HepG2 (cell line): ENCODE measurements at regions not wholly inside any gene's neighbourhood (a gene's known extent, or its start where the extent isn't known, plus 50 kb on each side); places are given as distances from the start of the nearest gene placed in this dataset.
"Not testable (repeated sequence)": the region's sequence is repeated elsewhere in the genome, so short reads cannot be mapped to it uniquely, and the experiment has no call there.

ENCODE experiments used
- ATAC-seq: fragments of 200-7000 bp; cut with Tn5 transposase; 3 replicates; pipeline ENCODE4 v1.9.1; 2020; ENCODE audit warnings: mild to moderate bottlenecking, moderate library complexity
- BruUV-seq: library from RNA; stranded (reverse); fragments of 400-500 nt; replicated peaks from 2 replicates; lab custom pipeline; 2021; lab: Mats Ljungman, UMichigan
- CTCF ChIA-PET: fragments of 300-600 bp; formaldehyde crosslinking; extraction: SDS; loops from one replicate; lab custom pipeline; 2021; ENCODE audit warnings: low total read pairs, inconsistent platforms, low intra/inter-chr PET ratio; lab: Yijun Ruan, JAX
- POLR2A ChIA-PET: fragments of 350-600 bp; sonication (Branson Sonifier 250); formaldehyde crosslinking; loops from one replicate; lab custom pipeline; 2020; ENCODE audit warnings: antibody characterized with exemption, inconsistent platforms; lab: Yijun Ruan, JAX
- DNase-seq: peaks from one replicate; pipeline ENCODE4 v3.0.0-alpha.2; 2015; ENCODE audit warnings: low spot score
- FAIRE-seq: peaks from 3 replicates; lab custom pipeline; 2011; peaks lifted over from hg19 to GRCh38; lab: Jason Lieb, UNC
- H2AFZ ChIP-seq: one replicate; pipeline ENCODE4 v1.6.1; 2011; ENCODE audit warnings: low read length, inconsistent platforms
- H3K27ac ChIP-seq: fragments of 300-600 bp; 3 replicates; pipeline ENCODE4 v1.8.0; 2011; ENCODE audit warnings: mixed run types, mild to moderate bottlenecking, mixed read lengths, low read length, inconsistent platforms; ENCODE audit not compliant: insufficient read depth; ENCODE audit errors: extremely low read length
- H3K27me3 ChIP-seq, 2 experiments: fragments of 200-600 bp in 1 of 2; 2 replicates in 1 of 2; 3 replicates in 1 of 2; pipeline versions ENCODE4 v1.6.0 to v1.8.0; 2011; ENCODE audit warnings: low read length in 2 of 2, mild to moderate bottlenecking in 2 of 2, moderate library complexity in 2 of 2, inconsistent platforms in 1 of 2; ENCODE audit not compliant: insufficient read depth in 2 of 2, control insufficient read depth in 1 of 2
- H3K36me3 ChIP-seq, 2 experiments: fragments of 200-600 bp in 1 of 2; replicated peaks in 1 of 2; 2 replicates in 1 of 2; 3 replicates in 1 of 2; pipeline versions ENCODE4 v1.5.1 to v1.8.0; 2011; ENCODE audit warnings: low read length in 2 of 2, inconsistent platforms in 1 of 2; ENCODE audit not compliant: insufficient read depth in 2 of 2, control insufficient read depth in 1 of 2
- H3K4me1 ChIP-seq: 2 replicates; pipeline ENCODE4 v1.5.1; 2012; ENCODE audit warnings: low read length, inconsistent platforms; ENCODE audit not compliant: insufficient read depth
- H3K4me2 ChIP-seq: 2 replicates; pipeline ENCODE4 v1.6.0; 2011; ENCODE audit warnings: low read depth, low read length, inconsistent platforms
- H3K4me3 ChIP-seq, 3 experiments: fragments of 200-600 bp in 1 of 3; sonication (generic), shearing (Covaris generic) in 1 of 3; replicated peaks in 1 of 3; 2 replicates each; pipeline ENCODE4 v1.5.1; 2011 to 2016; ENCODE audit warnings: low read length in 3 of 3, inconsistent platforms in 2 of 3, low read depth in 2 of 3, mild to moderate bottlenecking in 2 of 3, control low read depth in 1 of 3, mixed read lengths in 1 of 3; ENCODE audit not compliant: insufficient read depth in 1 of 3
- H3K79me2 ChIP-seq: one replicate; pipeline ENCODE4 v1.6.1; 2011; ENCODE audit warnings: low read length, inconsistent platforms; ENCODE audit not compliant: insufficient read depth
- H3K9ac ChIP-seq: 2 replicates; pipeline ENCODE4 v1.6.0; 2011; ENCODE audit warnings: mild to moderate bottlenecking, low read depth, low read length, inconsistent platforms; ENCODE audit not compliant: insufficient read depth
- H3K9me3 ChIP-seq: 2 replicates; pipeline ENCODE4 v1.5.1; 2012; ENCODE audit warnings: mild to moderate bottlenecking, low read length
- H4K20me1 ChIP-seq: 2 replicates; pipeline ENCODE4 v1.6.0; 2011; ENCODE audit warnings: inconsistent platforms, mild to moderate bottlenecking, low read length, moderate library complexity; ENCODE audit not compliant: insufficient read depth
- WGBS: methylation state at CpG from one replicate; pipeline ENCODE4 v1.1.6; 2017; ENCODE audit warnings: low lambda C conversion rate; 5-methylcytosine and 5-hydroxymethylcytosine counted together
- in situ Hi-C: cut with HindIII; loops from 2 replicates; pipeline ENCODE4 v1.10.0; 2017; ENCODE audit warnings: low pct_unique_long_range_greater_than_20kb; ENCODE audit not compliant: extremely low pct_ligation_motif_present
- intact Hi-C: fragments of 100-400 bp; cut with micrococcal nuclease; formaldehyde crosslinking; loops from one replicate; pipeline ENCODE4 v1.10.0; 2022; ENCODE audit not compliant: unreplicated experiment

GRCh38 chrY:6685783-6686389, 224.6 kb upstream of the TBL1Y start:
- CTCF ChIA-PET, H3K9me3 ChIP-seq, DNase-seq, H3K4me2 ChIP-seq, in situ Hi-C loops, intact Hi-C loops, H3K4me3 ChIP-seq, POLR2A ChIA-PET, H2AFZ ChIP-seq, H3K36me3 ChIP-seq, H3K9ac ChIP-seq, H3K4me1 ChIP-seq, H3K27me3 ChIP-seq, BruUV-seq, H3K27ac ChIP-seq, H3K79me2 ChIP-seq, H4K20me1 ChIP-seq: not testable (repeated sequence)
- peak; percentile 49 for FAIRE-seq
- no CpG with 5 or more reads among the region's 16 CpGs for WGBS
- peak; percentile 91 for ATAC-seq

GRCh38 chrY:6701558-6702161, 208.8 kb upstream of the TBL1Y start:
- WGBS: no CpG with 5 or more reads among the region's 16 CpGs
- CTCF ChIA-PET, POLR2A ChIA-PET, H3K9me3 ChIP-seq, H2AFZ ChIP-seq, H3K27ac ChIP-seq, intact Hi-C loops, DNase-seq, H3K27me3 ChIP-seq, H3K36me3 ChIP-seq, H3K9ac ChIP-seq, in situ Hi-C loops, H3K4me2 ChIP-seq, H3K4me3 ChIP-seq, H4K20me1 ChIP-seq, H3K79me2 ChIP-seq, H3K4me1 ChIP-seq, BruUV-seq, FAIRE-seq: not testable (repeated sequence)
- peak; percentile 92 for ATAC-seq

GRCh38 chrY:6721443-6721842, 189.1 kb upstream of the TBL1Y start:
- H4K20me1 ChIP-seq, POLR2A ChIA-PET, H3K4me1 ChIP-seq, H3K9me3 ChIP-seq, H3K27me3 ChIP-seq, H3K36me3 ChIP-seq, ATAC-seq, in situ Hi-C loops, H3K27ac ChIP-seq, H3K9ac ChIP-seq, H3K4me2 ChIP-seq, H3K4me3 ChIP-seq, CTCF ChIA-PET, H3K79me2 ChIP-seq, DNase-seq, intact Hi-C loops, BruUV-seq, FAIRE-seq, H2AFZ ChIP-seq: not testable (repeated sequence)
- 10% methylated on average over 2 of the region's 2 CpGs for WGBS

- H3K36me3 ChIP-seq, CTCF ChIA-PET, H3K27ac ChIP-seq, H3K9me3 ChIP-seq, DNase-seq, H2AFZ ChIP-seq, H3K4me2 ChIP-seq, H3K4me1 ChIP-seq, POLR2A ChIA-PET, intact Hi-C loops, FAIRE-seq, H3K27me3 ChIP-seq, ATAC-seq, H3K9ac ChIP-seq, H3K4me3 ChIP-seq, in situ Hi-C loops, H3K79me2 ChIP-seq, BruUV-seq, H4K20me1 ChIP-seq: not testable (repeated sequence)
- WGBS: 0% methylated on average over 1 of the region's 3 CpGs
Observed at GRCh38 chrY:6747210-6747609, 163.3 kb upstream of the TBL1Y start.
